ENCODE measurements at regions not wholly inside any gene's neighbourhood (a gene's known extent, or its start where the extent isn't known, plus 50 kb on each side); places are given as distances from the start of the nearest gene placed in this dataset.

- TF ChIP-seq CTCF (IDR thresholded peaks at IDR 0.05) (no peak), POLR2A (IDR thresholded peaks at IDR 0.05) (no peak)
These were observed 103.3 kb upstream of the SLC4A4 start for GRCh38 chr4:71235311-71236201.
